ENCODE measurements at regions not wholly inside any gene's neighbourhood (a gene's known extent, or its start where the extent isn't known, plus 50 kb on each side); places are given as distances from the start of the nearest gene placed in this dataset.

DNA sequence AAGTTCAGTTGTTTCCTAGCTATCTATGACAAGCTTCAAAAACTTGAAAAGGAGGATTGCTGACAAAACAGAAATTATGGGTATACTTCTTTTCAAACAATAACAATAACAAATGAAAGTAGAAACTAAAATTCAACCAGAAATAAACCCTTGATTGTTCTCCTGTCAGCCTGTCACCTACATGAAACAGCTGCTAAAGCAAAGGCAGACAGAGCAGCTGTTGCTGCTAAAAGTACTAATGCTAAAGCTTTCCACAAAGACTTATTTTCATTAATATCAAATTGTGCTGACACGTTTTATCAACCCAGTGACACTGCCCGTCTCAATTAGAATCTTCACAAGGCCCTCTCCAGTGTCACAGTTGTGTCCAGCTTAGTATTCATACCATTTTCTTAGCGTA lies 533.2 kb upstream of the GBE1 start:
- TF ChIP-seq CTCF (IDR thresholded peaks at IDR 0.05) (no peak), POLR2A (IDR thresholded peaks at IDR 0.05) (no peak)
